ENCODE measurements at regions not wholly inside any gene's neighbourhood (a gene's known extent, or its start where the extent isn't known, plus 50 kb on each side); places are given as distances from the start of the nearest gene placed in this dataset.

DNA sequence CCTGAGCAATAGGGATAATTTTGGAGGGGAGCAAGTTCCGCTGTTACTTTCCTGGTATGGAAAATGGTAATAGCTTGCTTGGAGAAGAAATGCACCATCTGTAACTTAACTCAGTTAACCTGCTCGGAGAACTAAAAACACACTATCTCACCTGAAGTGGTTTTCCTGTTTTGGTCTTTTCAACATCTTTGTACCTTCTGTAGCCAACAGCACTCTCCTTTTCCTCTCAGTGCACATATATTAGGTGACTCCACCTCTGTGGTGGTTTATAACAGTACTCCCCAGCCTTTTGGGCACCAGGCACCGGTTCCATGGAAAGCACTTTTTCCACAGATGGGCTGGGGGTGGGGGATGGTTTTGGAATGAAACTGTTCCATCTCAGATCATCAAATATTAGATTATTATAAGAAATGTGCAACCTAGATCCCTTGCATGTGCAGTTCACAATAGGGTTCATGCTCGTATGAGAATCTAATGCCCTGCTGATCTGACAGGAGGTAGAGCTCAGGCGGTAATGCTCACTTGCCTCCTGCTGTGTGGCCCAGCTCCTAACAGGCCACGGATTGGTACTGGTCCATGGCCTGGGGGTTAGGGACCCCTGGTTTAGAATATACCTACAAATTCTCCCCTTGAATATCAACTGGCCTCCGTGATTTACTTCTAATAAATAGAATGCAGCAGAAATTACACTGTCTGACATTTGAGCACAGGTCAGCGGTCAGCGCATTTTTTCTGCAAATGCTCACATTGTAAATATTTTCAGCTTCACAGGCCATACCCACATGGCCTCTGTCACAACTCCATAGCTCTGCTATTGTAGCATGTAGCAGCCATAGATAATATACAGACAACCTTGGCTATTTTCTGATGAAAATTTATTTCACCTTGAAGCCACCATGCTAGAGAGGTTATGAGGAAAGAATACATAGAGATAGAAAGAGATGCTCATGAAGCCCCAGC lies 83.8 kb upstream of the SUCLG2 start:
- Histone ChIP-seq H3K27me3 (ENCODE audit: insufficient read depth, poor library complexity, severe bottlenecking) (no peaks in the 10 kb centered on the region), H3K27ac (replicated peaks) (no peak overlapping the region), H3K4me3 (replicated peaks; ENCODE audit: insufficient read depth, low read length) (no peak overlapping the region)
- no peak for DNase-seq (ENCODE audit: low read depth in 1 of 2, low spot score in 1 of 2)
- no peak for TF ChIP-seq CTCF (IDR thresholded peaks at IDR 0.05; ENCODE audit: insufficient read depth, low read length)
- no peak for TF ChIP-seq GABPA (IDR thresholded peaks at IDR 0.05; ENCODE audit: low read depth)

GRCh38 chr3:67737140-67737539 lies 82.7 kb upstream of the SUCLG2 start:
- no peak for DNase-seq (ENCODE audit: low read depth in 1 of 2, low spot score in 1 of 2)
- no peaks in the 10 kb centered on the region for H3K27me3 ChIP-seq (ENCODE audit: insufficient read depth, poor library complexity, severe bottlenecking)
- no peak overlapping the region for H3K27ac ChIP-seq (replicated peaks)
- TF ChIP-seq CTCF (IDR thresholded peaks at IDR 0.05; ENCODE audit: insufficient read depth, low read length): no peak
- H3K4me3 ChIP-seq (replicated peaks; ENCODE audit: insufficient read depth, low read length): no peak overlapping the region

DNA sequence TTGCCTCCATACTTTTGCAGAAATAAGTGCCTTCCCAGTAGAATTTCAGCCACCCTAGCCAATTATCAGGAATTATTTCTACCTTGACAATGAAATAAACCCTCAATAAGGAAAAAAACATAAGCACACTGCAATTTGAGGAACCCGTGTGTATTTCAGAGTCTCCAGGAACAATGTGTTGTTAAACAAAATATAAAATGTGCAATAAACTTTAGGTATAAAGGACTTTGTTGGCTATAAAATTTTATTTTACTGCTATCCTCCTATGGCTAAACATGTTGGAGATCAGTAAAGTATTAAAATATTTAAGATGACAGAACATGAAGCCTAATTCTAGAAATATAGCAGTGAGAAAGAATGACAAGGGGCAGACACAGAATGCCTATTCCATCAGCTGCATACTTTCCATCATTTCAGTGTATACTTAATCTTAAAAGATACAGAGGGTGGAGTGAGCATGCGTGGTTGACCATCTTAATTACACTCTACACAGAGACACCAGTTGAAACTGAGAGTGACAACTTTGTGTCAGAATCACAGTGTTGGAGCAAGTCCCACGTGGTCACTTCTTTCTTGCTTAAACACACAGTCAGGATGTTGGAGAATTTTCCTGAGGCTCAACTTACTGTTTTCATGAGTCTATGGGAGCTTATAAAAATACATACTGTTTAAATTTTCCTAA lies 79.0 kb upstream of the SUCLG2 start:
- TF ChIP-seq CTCF (IDR thresholded peaks at IDR 0.05; ENCODE audit: insufficient read depth, low read length) (no peak), POLR2AphosphoS5 (IDR thresholded peaks at IDR 0.05; ENCODE audit: low read depth) (no peak), REST (IDR thresholded peaks at IDR 0.05; ENCODE audit: insufficient replicate concordance, low read depth) (no peak), SPI1 (IDR thresholded peaks at IDR 0.05; ENCODE audit: borderline replicate concordance, low read depth) (no peak), GABPA (IDR thresholded peaks at IDR 0.05; ENCODE audit: low read depth) (no peak)
- Histone ChIP-seq H3K4me3 (replicated peaks; ENCODE audit: insufficient read depth, low read length) (no peak overlapping the region), H3K27me3 (ENCODE audit: insufficient read depth, poor library complexity, severe bottlenecking) (no peaks in the 10 kb centered on the region), H3K27ac (replicated peaks) (no peak overlapping the region)
- no peak for DNase-seq (ENCODE audit: low read depth in 1 of 2, low spot score in 1 of 2)

DNA sequence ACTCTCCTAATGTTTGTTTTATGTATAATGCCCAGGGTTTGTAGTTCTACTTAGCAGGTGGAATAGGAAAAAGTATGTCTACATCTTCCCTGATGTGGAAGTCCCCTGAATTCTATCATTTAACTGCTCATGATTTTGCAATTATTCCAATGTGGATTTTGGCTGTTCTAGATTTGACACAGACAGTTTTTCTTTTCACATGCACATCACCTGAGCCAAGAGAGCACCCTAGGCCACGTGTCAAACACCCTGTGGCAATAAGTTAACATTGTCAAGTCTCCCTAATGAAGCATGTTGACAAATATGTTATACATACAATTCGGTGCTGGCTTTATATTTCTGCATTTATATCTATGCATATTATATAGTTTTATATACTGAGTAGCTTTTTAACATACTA lies 70.0 kb upstream of the SUCLG2 start:
- Histone ChIP-seq H3K27ac (replicated peaks) (no peak overlapping the region), H3K4me3 (replicated peaks; ENCODE audit: insufficient read depth, low read length) (no peak overlapping the region), H3K27me3 (ENCODE audit: insufficient read depth, poor library complexity, severe bottlenecking) (no peaks in the 10 kb centered on the region)
- no peak for DNase-seq (ENCODE audit: low read depth in 1 of 2, low spot score in 1 of 2)
- TF ChIP-seq SPI1 (IDR thresholded peaks at IDR 0.05; ENCODE audit: borderline replicate concordance, low read depth) (no peak), CTCF (IDR thresholded peaks at IDR 0.05; ENCODE audit: insufficient read depth, low read length) (no peak), REST (IDR thresholded peaks at IDR 0.05; ENCODE audit: insufficient replicate concordance, low read depth) (no peak), GABPA (IDR thresholded peaks at IDR 0.05; ENCODE audit: low read depth) (no peak), POLR2AphosphoS5 (IDR thresholded peaks at IDR 0.05; ENCODE audit: low read depth) (no peak)
